SK-N-SH (cell line): ENCODE measurements at regions not wholly inside any gene's neighbourhood (a gene's known extent, or its start where the extent isn't known, plus 50 kb on each side); places are given as distances from the start of the nearest gene placed in this dataset.

ENCODE experiments used
- CTCF ChIP-seq: fragments of 200-600 bp; sonication (generic); IDR thresholded peaks from 2 replicates; pipeline ENCODE4 v1.6.1; 2017; ENCODE audit warnings: antibody characterized with exemption, mild to moderate bottlenecking, moderate library complexity
- EP300 ChIP-seq, 2 experiments: IDR thresholded peaks; 2 replicates each; pipeline versions ENCODE4 v1.4.0 to v1.6.1; 2012; ENCODE audit warnings: borderline replicate concordance in 1 of 2, low read depth in 1 of 2, low read length in 1 of 2
- FOSL2 ChIP-seq: IDR thresholded peaks from 2 replicates; pipeline ENCODE4 v1.4.0; 2012; ENCODE audit warnings: low read depth, mild to moderate bottlenecking, moderate library complexity, borderline replicate concordance
- GATA2 ChIP-seq: sonication (generic); formaldehyde crosslinking; IDR thresholded peaks from 2 replicates; pipeline ENCODE4 v1.5.0; 2020; ENCODE audit warnings: mild to moderate bottlenecking, missing genetic modification reagents
- IRF3 ChIP-seq: fragments of 150-350 bp; IDR thresholded peaks from 2 replicates; pipeline ENCODE4 v1.6.1; 2016; ENCODE audit warnings: mild to moderate bottlenecking, low read depth, low read length
- MAX ChIP-seq: IDR thresholded peaks from 2 replicates; pipeline ENCODE4 v1.4.0; 2012; ENCODE audit warnings: low read depth
- MXI1 ChIP-seq: IDR thresholded peaks from 2 replicates; pipeline ENCODE4 v1.6.1; 2012; ENCODE audit warnings: mild to moderate bottlenecking, low read depth, low read length, improper control_type of control experiment
- NRF1 ChIP-seq: IDR thresholded peaks from 2 replicates; pipeline ENCODE4 v1.6.1; 2012; ENCODE audit warnings: low read depth, mild to moderate bottlenecking, low read length
- REST ChIP-seq: IDR thresholded peaks from 2 replicates; pipeline ENCODE4 v1.6.1; 2012; ENCODE audit warnings: mild to moderate bottlenecking, low read depth, low read length, moderate library complexity
- RXRA ChIP-seq: IDR thresholded peaks from 2 replicates; pipeline ENCODE4 v1.4.0; 2012; ENCODE audit warnings: low read depth, mild to moderate bottlenecking, borderline replicate concordance
- TAF1 ChIP-seq: IDR thresholded peaks from 2 replicates; pipeline ENCODE4 v1.6.1; 2012; ENCODE audit warnings: low read depth, mild to moderate bottlenecking, low read length, moderate library complexity, borderline replicate concordance
- TEAD4 ChIP-seq: IDR thresholded peaks from 2 replicates; pipeline ENCODE4 v1.4.0; 2012; ENCODE audit warnings: mild to moderate bottlenecking, borderline replicate concordance; ENCODE audit not compliant: insufficient read depth
- USF2 ChIP-seq: fragments of 150-350 bp; IDR thresholded peaks from 2 replicates; pipeline ENCODE4 v1.6.1; 2017; ENCODE audit warnings: antibody characterized with exemption, low read length, low read depth, borderline replicate concordance
- ZBTB33 ChIP-seq: IDR thresholded peaks from 2 replicates; pipeline ENCODE4 v1.4.0; 2012; ENCODE audit warnings: low read depth, borderline replicate concordance

GRCh38 chrX:43446752-43447151 lies 209.3 kb upstream of the MAOA start:
- TF ChIP-seq FOSL2 (no peak), CTCF (no peak), GATA2 (CRISPR knock-in tag) (no peak), NRF1 (no peak), MXI1 (no peak), RXRA (no peak), IRF3 (no peak), MAX (no peak), USF2 (no peak), REST (no peak), TEAD4 (no peak), EP300 (IDR thresholded peaks at IDR 0.05; ENCODE audit: borderline replicate concordance in 1 of 2, low read depth in 1 of 2, low read length in 1 of 2) (no peak), TAF1 (no peak), ZBTB33 (no peak)
